ENCODE measurements at regions not wholly inside any gene's neighbourhood (a gene's known extent, or its start where the extent isn't known, plus 50 kb on each side); places are given as distances from the start of the nearest gene placed in this dataset.
"Not testable (repeated sequence)": the region's sequence is repeated elsewhere in the genome, so short reads cannot be mapped to it uniquely, and the experiment has no call there.

DNA sequence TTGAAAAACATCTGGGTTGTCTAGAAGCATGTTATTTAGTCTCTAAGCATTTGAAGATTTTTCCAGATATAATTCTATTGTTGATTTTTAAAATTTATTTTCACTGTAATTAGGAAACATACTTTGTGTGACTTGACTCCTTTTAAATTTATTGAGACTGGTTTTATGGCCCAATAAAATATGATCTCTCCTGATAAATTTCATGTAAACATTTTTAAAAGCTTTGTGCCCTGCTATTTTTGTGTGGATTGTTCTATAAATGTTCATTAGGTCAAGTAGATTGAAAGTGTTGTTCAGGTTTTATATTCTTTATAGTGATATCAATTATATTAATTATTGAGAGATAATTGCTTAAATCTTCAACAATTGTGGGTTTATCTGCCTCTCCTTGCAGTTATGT is 105.4 kb downstream of the RFX6 start:
- DNase-seq (ENCODE audit: insufficient read length, low spot score) (no peak), FAIRE-seq (no peak)
- TF ChIP-seq POLR2AphosphoS5 (IDR thresholded peaks at IDR 0.05; ENCODE audit: low read depth, low read length): no peak
- TF ChIP-seq TAF1 (IDR thresholded peaks at IDR 0.05; ENCODE audit: low read depth, low read length): no peak
- TF ChIP-seq POLR2A (IDR thresholded peaks at IDR 0.05; ENCODE audit: low read depth, low read length): no peak
- TF ChIP-seq SPI1 (IDR thresholded peaks at IDR 0.05; ENCODE audit: low read depth, low read length): no peak
- no peak for TF ChIP-seq PAX5 (IDR thresholded peaks at IDR 0.05; ENCODE audit: insufficient read depth, low read length, severe bottlenecking)
- TF ChIP-seq POU2F2 (IDR thresholded peaks at IDR 0.05; ENCODE audit: low read depth, low read length): no peak

- TF ChIP-seq POU2F2 (IDR thresholded peaks at IDR 0.05; ENCODE audit: low read depth, low read length) (no peak), PAX5 (IDR thresholded peaks at IDR 0.05; ENCODE audit: insufficient read depth, low read length, severe bottlenecking) (no peak), SPI1 (IDR thresholded peaks at IDR 0.05; ENCODE audit: low read depth, low read length) (no peak), POLR2AphosphoS5 (IDR thresholded peaks at IDR 0.05; ENCODE audit: low read depth, low read length) (no peak), TAF1 (IDR thresholded peaks at IDR 0.05; ENCODE audit: low read depth, low read length) (no peak), POLR2A (IDR thresholded peaks at IDR 0.05; ENCODE audit: low read depth, low read length) (no peak)
- FAIRE-seq: no peak
- DNase-seq (ENCODE audit: insufficient read length, low spot score): no peak
Observed at GRCh38 chr6:116983375-116983774, 106.3 kb downstream of the RFX6 start.

- TF ChIP-seq POLR2A (IDR thresholded peaks at IDR 0.05; ENCODE audit: low read depth, low read length): no peak
- DNase-seq (ENCODE audit: insufficient read length, low spot score) (no peak), FAIRE-seq (no peak)
Observed at GRCh38 chr6:116986819-116987218, 109.8 kb downstream of the RFX6 start.

- TF ChIP-seq SPI1 (IDR thresholded peaks at IDR 0.05; ENCODE audit: low read depth, low read length): no peak
- no peak for TF ChIP-seq PAX5 (IDR thresholded peaks at IDR 0.05; ENCODE audit: insufficient read depth, low read length, severe bottlenecking)
- TF ChIP-seq POU2F2 (IDR thresholded peaks at IDR 0.05; ENCODE audit: low read depth, low read length): no peak
Observed at GRCh38 chr6:116990679-116991078, 113.6 kb downstream of the RFX6 start.

GRCh38 chr6:116992546-116992945 is 115.5 kb downstream of the RFX6 start:
- TF ChIP-seq POLR2A (IDR thresholded peaks at IDR 0.05; ENCODE audit: low read depth, low read length) (no peak), SPI1 (IDR thresholded peaks at IDR 0.05; ENCODE audit: low read depth, low read length) (no peak), PAX5 (IDR thresholded peaks at IDR 0.05; ENCODE audit: insufficient read depth, low read length, severe bottlenecking) (no peak), POU2F2 (IDR thresholded peaks at IDR 0.05; ENCODE audit: low read depth, low read length) (no peak), TAF1 (IDR thresholded peaks at IDR 0.05; ENCODE audit: low read depth, low read length) (no peak), POLR2AphosphoS5 (IDR thresholded peaks at IDR 0.05; ENCODE audit: low read depth, low read length) (no peak)
- DNase-seq (ENCODE audit: insufficient read length, low spot score): no peak
- FAIRE-seq: no peak

More at GRCh38 chr6:116990679-116991078, 113.6 kb downstream of the RFX6 start:
- DNase-seq (ENCODE audit: insufficient read length, low spot score) (no peak), FAIRE-seq (no peak)

GRCh38 chr6:116994447-116994846 is 117.4 kb downstream of the RFX6 start:
- TF ChIP-seq POU2F2 (IDR thresholded peaks at IDR 0.05; ENCODE audit: low read depth, low read length) (no peak), POLR2A (IDR thresholded peaks at IDR 0.05; ENCODE audit: low read depth, low read length) (no peak)
- FAIRE-seq: no peak
- no peak for DNase-seq (ENCODE audit: insufficient read length, low spot score)

GRCh38 chr6:116996842-116997241 is 119.8 kb downstream of the RFX6 start:
- FAIRE-seq: no peak

GRCh38 chr6:116997496-116997895 is 120.5 kb downstream of the RFX6 start:
- TF ChIP-seq POLR2A (IDR thresholded peaks at IDR 0.05; ENCODE audit: low read depth, low read length): no peak
- no peak for TF ChIP-seq SPI1 (IDR thresholded peaks at IDR 0.05; ENCODE audit: low read depth, low read length)
- TF ChIP-seq PAX5 (IDR thresholded peaks at IDR 0.05; ENCODE audit: insufficient read depth, low read length, severe bottlenecking): no peak
- TF ChIP-seq TAF1 (IDR thresholded peaks at IDR 0.05; ENCODE audit: low read depth, low read length): no peak
- no peak for TF ChIP-seq POU2F2 (IDR thresholded peaks at IDR 0.05; ENCODE audit: low read depth, low read length)
- no peak for TF ChIP-seq POLR2AphosphoS5 (IDR thresholded peaks at IDR 0.05; ENCODE audit: low read depth, low read length)
- no peak for FAIRE-seq
- no peak for DNase-seq (ENCODE audit: insufficient read length, low spot score)

More at GRCh38 chr6:116996842-116997241, 119.8 kb downstream of the RFX6 start:
- TF ChIP-seq POLR2AphosphoS5 (IDR thresholded peaks at IDR 0.05; ENCODE audit: low read depth, low read length) (no peak), PAX5 (IDR thresholded peaks at IDR 0.05; ENCODE audit: insufficient read depth, low read length, severe bottlenecking) (no peak), POU2F2 (IDR thresholded peaks at IDR 0.05; ENCODE audit: low read depth, low read length) (no peak), POLR2A (IDR thresholded peaks at IDR 0.05; ENCODE audit: low read depth, low read length) (no peak), TAF1 (IDR thresholded peaks at IDR 0.05; ENCODE audit: low read depth, low read length) (no peak), SPI1 (IDR thresholded peaks at IDR 0.05; ENCODE audit: low read depth, low read length) (no peak)
- no peak for DNase-seq (ENCODE audit: insufficient read length, low spot score)

- no peak for TF ChIP-seq POLR2AphosphoS5 (IDR thresholded peaks at IDR 0.05; ENCODE audit: low read depth, low read length)
- TF ChIP-seq TAF1 (IDR thresholded peaks at IDR 0.05; ENCODE audit: low read depth, low read length): no peak
- TF ChIP-seq POLR2A (IDR thresholded peaks at IDR 0.05; ENCODE audit: low read depth, low read length): no peak
- TF ChIP-seq SPI1 (IDR thresholded peaks at IDR 0.05; ENCODE audit: low read depth, low read length): no peak
- TF ChIP-seq POU2F2 (IDR thresholded peaks at IDR 0.05; ENCODE audit: low read depth, low read length): no peak
- no peak for TF ChIP-seq PAX5 (IDR thresholded peaks at IDR 0.05; ENCODE audit: insufficient read depth, low read length, severe bottlenecking)
- no peak for FAIRE-seq
- no peak for DNase-seq (ENCODE audit: insufficient read length, low spot score)
Observed at GRCh38 chr6:117007659-117008058, 130.6 kb downstream of the RFX6 start.

DNA sequence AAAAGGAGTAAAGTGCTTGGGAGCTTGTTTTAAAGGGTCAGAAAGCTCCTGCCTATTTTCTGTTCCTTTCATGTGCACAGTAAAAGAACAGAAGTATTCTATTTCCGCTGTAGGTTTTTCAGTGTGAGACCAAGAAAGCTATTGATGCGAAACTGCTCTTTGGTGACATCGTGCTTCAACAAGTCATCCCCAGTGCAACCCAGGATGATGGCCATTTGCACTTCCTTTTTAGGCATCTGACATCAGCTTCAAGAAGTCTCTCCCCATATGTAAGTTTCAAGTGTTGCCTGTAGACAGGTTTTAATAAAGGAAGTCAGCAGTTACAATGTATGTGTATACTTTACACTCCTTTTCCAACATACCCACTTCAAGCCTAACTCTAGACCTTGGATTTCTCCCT is 131.6 kb downstream of the RFX6 start:
- FAIRE-seq (peak; percentile 54), DNase-seq (ENCODE audit: insufficient read length, low spot score) (peak; percentile 6)
- TF ChIP-seq POLR2AphosphoS5 (IDR thresholded peaks at IDR 0.05; ENCODE audit: low read depth, low read length): no peak
- TF ChIP-seq SPI1 (IDR thresholded peaks at IDR 0.05; ENCODE audit: low read depth, low read length): peak; percentile 66

DNA sequence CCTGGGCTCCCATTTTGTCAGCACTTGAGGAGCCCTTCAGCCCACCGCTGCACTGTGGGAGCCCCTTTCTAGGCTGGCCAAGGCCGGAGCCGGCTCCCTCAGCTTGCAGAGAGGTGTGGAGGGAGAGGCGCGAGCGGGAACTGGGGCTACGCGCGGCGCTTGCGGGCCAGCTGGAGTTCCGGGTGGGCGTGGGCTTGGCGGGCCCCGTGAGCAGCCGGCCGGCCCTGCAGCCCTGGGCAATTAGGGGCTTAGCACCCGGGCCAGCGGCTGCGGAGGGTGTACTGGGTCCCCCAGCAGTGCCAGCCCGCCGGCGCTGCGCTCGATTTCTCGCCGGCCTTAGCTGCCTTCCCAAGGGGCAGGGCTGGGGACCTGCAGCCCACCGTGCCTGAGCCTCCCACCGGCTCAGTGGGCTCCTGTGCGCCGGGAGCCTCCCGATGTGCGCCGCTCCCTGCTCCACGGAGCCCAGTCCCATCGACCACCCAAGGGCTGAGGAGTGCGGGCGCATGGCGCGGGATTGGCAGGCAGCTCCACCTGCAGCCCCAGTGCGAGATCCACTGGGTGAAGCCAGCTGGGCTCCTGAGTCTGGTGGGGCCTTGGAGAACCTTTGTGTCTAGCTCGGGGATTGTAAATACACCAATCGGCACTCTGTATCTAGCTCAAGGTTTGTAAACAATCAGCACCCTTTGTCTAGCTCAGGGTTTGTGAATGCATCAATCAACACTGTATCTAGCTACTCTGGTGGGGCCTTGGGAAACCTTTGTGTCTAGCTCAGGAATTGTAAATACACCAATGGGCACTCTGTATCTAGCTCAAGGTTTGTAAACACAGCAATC is 137.8 kb downstream of the RFX6 start:
- not testable (repeated sequence) for FAIRE-seq; DNase-seq (ENCODE audit: insufficient read length, low spot score)

GRCh38 chr6:117015474-117015804 is 138.4 kb downstream of the RFX6 start:
- not testable (repeated sequence) for DNase-seq (ENCODE audit: insufficient read length, low spot score); FAIRE-seq

All from GM12891 (cell line).